Adrenal gland (tissue), 5 donors: ENCODE measurements at regions not wholly inside any gene's neighbourhood (a gene's known extent, or its start where the extent isn't known, plus 50 kb on each side); places are given as distances from the start of the nearest gene placed in this dataset.

ENCODE experiments used
- CTCF ChIP-seq, 6 experiments: fragments of 450-650 bp in 4 of 6; fragments of 200-600 bp in 2 of 6; sonication (generic) in 1 of 6; IDR thresholded peaks; 1 replicate in 5 of 6; 2 replicates in 1 of 6; pipeline versions ENCODE4 v1.5.1 to v1.8.0; 2016 to 2021; ENCODE audit warnings: antibody characterized with exemption in 6 of 6, mild to moderate bottlenecking in 2 of 6, moderate library complexity in 1 of 6
- POLR2A ChIP-seq, 2 donors: fragments of 450-650 bp; IDR thresholded peaks; one replicate each; pipeline ENCODE4 v1.6.1; 2017; ENCODE audit warnings: antibody characterized with exemption in 2 of 2, mild to moderate bottlenecking in 2 of 2, moderate library complexity in 1 of 2
- donor health status: DM: no; HTN: no; CAD: no.

- no peak for TF ChIP-seq POLR2A (IDR thresholded peaks at IDR 0.05)
- TF ChIP-seq CTCF (IDR thresholded peaks at IDR 0.05): no peak
Observed at GRCh38 chr15:77773903-77774302, 141.2 kb upstream of the LINGO1 start.
